ENCODE measurements at regions not wholly inside any gene's neighbourhood (a gene's known extent, or its start where the extent isn't known, plus 50 kb on each side); places are given as distances from the start of the nearest gene placed in this dataset.

DNA sequence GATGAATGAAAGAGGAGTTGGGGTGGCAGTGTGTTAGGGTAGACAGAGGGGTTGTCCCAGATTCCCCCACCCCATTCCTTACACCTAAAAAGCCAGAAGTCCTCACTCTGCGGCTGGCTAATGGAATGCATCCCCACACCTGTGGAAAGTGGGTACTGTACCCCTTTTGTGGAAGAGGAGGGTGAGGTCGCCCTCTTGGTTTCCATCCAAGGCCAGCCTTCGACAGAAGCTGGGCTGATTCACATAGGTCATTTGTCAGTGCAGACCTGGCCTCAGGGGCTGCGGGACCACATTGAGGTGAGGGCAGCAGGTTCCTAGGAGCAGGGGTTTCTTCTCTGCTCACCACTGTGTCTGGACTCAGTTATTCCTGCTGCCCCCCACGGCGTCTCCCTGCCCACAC, 671.6 kb downstream of the MATN1 start:
- TF ChIP-seq EZH2 (IDR thresholded peaks at IDR 0.05) (no peak), EZH2phosphoT487 (IDR thresholded peaks at IDR 0.05) (no peak)
- TF ChIP-seq, protein P1, sequence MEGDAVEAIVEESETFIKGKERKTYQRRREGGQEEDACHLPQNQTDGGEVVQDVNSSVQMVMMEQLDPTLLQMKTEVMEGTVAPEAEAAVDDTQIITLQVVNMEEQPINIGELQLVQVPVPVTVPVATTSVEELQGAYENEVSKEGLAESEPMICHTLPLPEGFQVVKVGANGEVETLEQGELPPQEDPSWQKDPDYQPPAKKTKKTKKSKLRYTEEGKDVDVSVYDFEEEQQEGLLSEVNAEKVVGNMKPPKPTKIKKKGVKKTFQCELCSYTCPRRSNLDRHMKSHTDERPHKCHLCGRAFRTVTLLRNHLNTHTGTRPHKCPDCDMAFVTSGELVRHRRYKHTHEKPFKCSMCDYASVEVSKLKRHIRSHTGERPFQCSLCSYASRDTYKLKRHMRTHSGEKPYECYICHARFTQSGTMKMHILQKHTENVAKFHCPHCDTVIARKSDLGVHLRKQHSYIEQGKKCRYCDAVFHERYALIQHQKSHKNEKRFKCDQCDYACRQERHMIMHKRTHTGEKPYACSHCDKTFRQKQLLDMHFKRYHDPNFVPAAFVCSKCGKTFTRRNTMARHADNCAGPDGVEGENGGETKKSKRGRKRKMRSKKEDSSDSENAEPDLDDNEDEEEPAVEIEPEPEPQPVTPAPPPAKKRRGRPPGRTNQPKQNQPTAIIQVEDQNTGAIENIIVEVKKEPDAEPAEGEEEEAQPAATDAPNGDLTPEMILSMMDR (IDR thresholded peaks at IDR 0.05) = no peak

Measured in neural progenitor cell (in vitro differentiated cells).